ENCODE measurements at regions not wholly inside any gene's neighbourhood (a gene's known extent, or its start where the extent isn't known, plus 50 kb on each side); places are given as distances from the start of the nearest gene placed in this dataset.

DNA sequence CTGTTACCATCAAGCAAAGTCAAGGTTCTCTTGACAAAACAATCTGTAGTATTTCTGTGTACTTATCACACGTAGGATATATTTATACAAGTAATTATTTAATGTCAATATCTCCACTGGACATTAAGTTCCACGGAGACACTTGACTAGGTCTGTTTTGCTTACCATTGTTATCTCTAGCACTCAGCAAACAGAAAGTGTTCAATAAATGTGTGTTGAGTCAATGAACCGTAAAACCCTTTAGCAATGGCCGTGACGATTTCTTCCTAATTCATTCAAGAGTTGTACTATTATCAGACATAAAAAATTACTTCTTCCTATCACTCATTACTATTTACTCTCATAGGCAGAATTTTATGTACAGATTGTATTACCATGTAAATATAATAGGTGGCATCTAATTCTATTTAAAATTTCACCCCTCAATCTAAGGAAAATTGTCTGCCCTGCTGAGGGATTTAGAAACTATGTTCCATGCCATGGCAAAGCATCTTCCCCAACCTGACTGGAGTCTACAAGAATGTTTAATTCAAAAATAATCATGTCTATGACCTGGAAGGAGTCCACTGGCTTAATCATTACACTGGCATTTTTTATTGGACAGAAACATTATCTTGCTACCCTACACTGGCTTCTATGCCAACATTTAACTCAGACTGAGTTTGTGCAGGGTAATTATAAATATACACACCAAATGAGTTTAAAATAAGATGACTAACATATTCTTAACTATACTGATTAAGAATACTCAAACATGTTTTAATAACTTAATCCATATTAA, 301.9 kb downstream of the ZEB2 start:
- BruUV-seq (replicated peaks): no TSS peak
- Mint-ChIP-seq H3K4me3 (ENCODE audit: low read depth, unreplicated experiment) (no peak overlapping the region), H3K9me3 (ENCODE audit: low read depth, unreplicated experiment) (no peaks in the 10 kb centered on the region), H3K27ac (ENCODE audit: unreplicated experiment) (no peak overlapping the region), H3K27me3 (ENCODE audit: unreplicated experiment) (no peaks in the 10 kb centered on the region), H3K4me1 (ENCODE audit: low read depth, unreplicated experiment) (peaks cover 15% of the 10 kb centered on the region), H3K36me3 (ENCODE audit: insufficient read depth, unreplicated experiment) (no peaks in the 10 kb centered on the region)
- intact Hi-C loops (cut with micrococcal nuclease; ENCODE audit: unreplicated experiment): no loop called here
- TF ChIP-seq CTCF (IDR thresholded peaks at IDR 0.05; ENCODE audit: unreplicated experiment): no peak
- CTCF ChIA-PET: no interaction called here
- DNase-seq: no peak

DNA sequence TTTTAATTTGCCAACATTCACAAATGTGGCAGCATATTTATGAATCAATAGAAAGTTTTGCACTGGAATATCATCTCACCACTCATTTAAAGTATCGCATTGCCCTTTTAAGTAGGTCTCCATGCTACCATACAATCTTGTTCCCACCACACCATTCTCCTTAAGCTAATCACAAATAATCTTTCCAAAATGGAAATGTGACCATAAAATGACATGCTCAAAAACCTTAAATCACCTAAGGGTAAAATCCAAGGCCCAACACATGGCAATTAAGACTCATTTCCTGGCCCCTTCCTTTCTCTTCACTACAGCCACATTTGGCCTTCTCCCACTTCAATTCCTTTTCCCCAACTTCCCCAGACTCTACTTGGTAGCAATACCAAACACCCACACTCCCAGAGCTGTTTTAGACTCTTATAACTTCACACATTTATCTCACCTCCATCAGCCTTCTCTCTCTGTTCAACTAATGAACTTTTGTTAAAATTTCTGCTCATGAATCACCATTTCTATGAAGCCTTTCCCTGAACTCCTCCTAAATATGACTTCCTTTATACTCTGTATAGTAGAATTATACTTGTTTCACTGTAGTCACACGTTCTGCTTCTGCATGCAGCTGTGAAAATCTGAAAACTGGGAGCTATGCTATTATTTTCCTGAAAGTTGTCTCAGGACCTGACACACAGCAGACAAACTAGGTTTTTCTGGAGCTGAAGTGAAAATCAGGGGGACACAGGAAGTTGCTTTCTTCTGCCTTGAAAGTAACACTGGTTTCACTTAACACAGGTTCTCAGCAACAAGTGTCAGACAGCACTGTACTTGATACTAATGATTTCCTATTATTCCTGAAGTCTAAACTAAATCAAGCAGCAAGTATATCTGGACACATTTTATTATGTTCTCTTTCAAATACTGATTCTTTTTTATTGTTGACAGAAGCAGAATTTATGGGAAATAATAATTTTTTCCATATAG, 303.9 kb downstream of the ZEB2 start:
- H3K27me3 Mint-ChIP-seq (ENCODE audit: unreplicated experiment): no peaks in the 10 kb centered on the region
- no peak overlapping the region for H3K27ac Mint-ChIP-seq (ENCODE audit: unreplicated experiment)
- no peaks in the 10 kb centered on the region for H3K9me3 Mint-ChIP-seq (ENCODE audit: low read depth, unreplicated experiment)
- intact Hi-C loops (cut with micrococcal nuclease; ENCODE audit: unreplicated experiment): no loop called here
- CTCF ChIA-PET: interaction anchor here (0.7 kb wide), 1 partner anchor 91 kb away, joined by 3 read pairs; no protein-coding TSS in a partner anchor
- H3K4me1 Mint-ChIP-seq (ENCODE audit: low read depth, unreplicated experiment): peaks cover 15% of the 10 kb centered on the region
- H3K4me3 Mint-ChIP-seq (ENCODE audit: low read depth, unreplicated experiment): no peak overlapping the region
- no TSS peak for BruUV-seq (replicated peaks)
- TF ChIP-seq CTCF (IDR thresholded peaks at IDR 0.05; ENCODE audit: unreplicated experiment): no peak
- H3K36me3 Mint-ChIP-seq (ENCODE audit: insufficient read depth, unreplicated experiment): no peaks in the 10 kb centered on the region
- no peak for DNase-seq

DNA sequence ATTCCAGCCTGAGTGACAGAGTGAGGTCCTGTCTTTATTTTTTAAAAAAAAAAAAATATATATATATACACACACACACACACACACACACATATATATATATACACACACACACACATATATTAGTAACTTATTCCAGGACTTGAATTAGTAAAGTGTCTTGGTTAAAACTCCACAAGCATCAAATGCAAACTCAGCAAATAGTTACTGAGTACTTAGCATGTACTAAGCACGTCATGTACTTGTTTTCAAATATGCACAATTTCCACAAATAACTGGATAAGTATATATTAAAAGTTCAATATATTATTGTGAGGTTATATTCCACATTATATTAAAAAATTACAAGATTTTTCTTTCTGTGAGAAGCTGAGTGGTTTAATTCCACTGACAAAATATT, 304.7 kb downstream of the ZEB2 start:
- Mint-ChIP-seq H3K36me3 (ENCODE audit: insufficient read depth, unreplicated experiment) (no peaks in the 10 kb centered on the region), H3K4me1 (ENCODE audit: low read depth, unreplicated experiment) (peaks cover 15% of the 10 kb centered on the region), H3K9me3 (ENCODE audit: low read depth, unreplicated experiment) (no peaks in the 10 kb centered on the region), H3K27me3 (ENCODE audit: unreplicated experiment) (no peaks in the 10 kb centered on the region), H3K4me3 (ENCODE audit: low read depth, unreplicated experiment) (no peak overlapping the region), H3K27ac (ENCODE audit: unreplicated experiment) (no peak overlapping the region)
- no peak for DNase-seq
- no TSS peak for BruUV-seq (replicated peaks)
- CTCF ChIA-PET: interaction anchor here (0.7 kb wide), 1 partner anchor 91 kb away, joined by 3 read pairs; no protein-coding TSS in a partner anchor
- no peak for TF ChIP-seq CTCF (IDR thresholded peaks at IDR 0.05; ENCODE audit: unreplicated experiment)
- intact Hi-C loops (cut with micrococcal nuclease; ENCODE audit: unreplicated experiment): no loop called here

DNA sequence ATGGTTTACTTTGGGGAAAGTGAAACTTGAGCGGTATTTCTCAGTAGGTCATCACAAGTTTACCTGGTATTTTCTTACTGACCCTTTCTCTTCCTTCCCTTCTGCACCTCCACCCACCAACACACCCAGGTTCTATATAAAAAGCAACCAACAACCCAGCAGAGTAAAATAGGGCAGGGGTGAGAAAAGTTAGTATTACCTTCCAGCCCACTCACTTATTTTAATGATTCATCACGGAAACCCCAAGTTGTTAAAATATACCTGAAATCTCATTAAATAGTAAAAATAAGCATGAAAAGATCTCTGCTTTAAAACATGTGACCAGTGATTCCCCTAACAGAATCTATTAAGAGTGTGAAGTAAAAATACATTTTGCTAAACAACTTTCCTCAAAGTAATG, 306.1 kb downstream of the ZEB2 start:
- Mint-ChIP-seq H3K9me3 (ENCODE audit: low read depth, unreplicated experiment) (no peaks in the 10 kb centered on the region), H3K4me3 (ENCODE audit: low read depth, unreplicated experiment) (no peak overlapping the region), H3K27ac (ENCODE audit: unreplicated experiment) (no peak overlapping the region), H3K36me3 (ENCODE audit: insufficient read depth, unreplicated experiment) (no peaks in the 10 kb centered on the region), H3K4me1 (ENCODE audit: low read depth, unreplicated experiment) (peaks cover 15% of the 10 kb centered on the region), H3K27me3 (ENCODE audit: unreplicated experiment) (no peaks in the 10 kb centered on the region)
- TF ChIP-seq CTCF (IDR thresholded peaks at IDR 0.05; ENCODE audit: unreplicated experiment): no peak
- DNase-seq: no peak
- intact Hi-C loops (cut with micrococcal nuclease; ENCODE audit: unreplicated experiment): no loop called here
- CTCF ChIA-PET: no interaction called here
- BruUV-seq (replicated peaks): no TSS peak
